HepG2 (cell line): ENCODE measurements at regions not wholly inside any gene's neighbourhood (a gene's known extent, or its start where the extent isn't known, plus 50 kb on each side); places are given as distances from the start of the nearest gene placed in this dataset.

ENCODE experiments used
- ATAC-seq: fragments of 200-7000 bp; cut with Tn5 transposase; 3 replicates; pipeline ENCODE4 v1.9.1; 2020; ENCODE audit warnings: mild to moderate bottlenecking, moderate library complexity
- BruUV-seq: library from RNA; stranded (reverse); fragments of 400-500 nt; replicated peaks from 2 replicates; lab custom pipeline; 2021; lab: Mats Ljungman, UMichigan
- CTCF ChIA-PET: fragments of 300-600 bp; formaldehyde crosslinking; extraction: SDS; loops from one replicate; lab custom pipeline; 2021; ENCODE audit warnings: low total read pairs, inconsistent platforms, low intra/inter-chr PET ratio; lab: Yijun Ruan, JAX
- POLR2A ChIA-PET: fragments of 350-600 bp; sonication (Branson Sonifier 250); formaldehyde crosslinking; loops from one replicate; lab custom pipeline; 2020; ENCODE audit warnings: antibody characterized with exemption, inconsistent platforms; lab: Yijun Ruan, JAX
- DNase-seq: peaks from one replicate; pipeline ENCODE4 v3.0.0-alpha.2; 2015; ENCODE audit warnings: low spot score
- FAIRE-seq: peaks from 3 replicates; lab custom pipeline; 2011; peaks lifted over from hg19 to GRCh38; lab: Jason Lieb, UNC
- H2AFZ ChIP-seq: one replicate; pipeline ENCODE4 v1.6.1; 2011; ENCODE audit warnings: low read length, inconsistent platforms
- H3K27ac ChIP-seq: fragments of 300-600 bp; 3 replicates; pipeline ENCODE4 v1.8.0; 2011; ENCODE audit warnings: mixed run types, mild to moderate bottlenecking, mixed read lengths, low read length, inconsistent platforms; ENCODE audit not compliant: insufficient read depth; ENCODE audit errors: extremely low read length
- H3K27me3 ChIP-seq, 2 experiments: fragments of 200-600 bp in 1 of 2; 2 replicates in 1 of 2; 3 replicates in 1 of 2; pipeline versions ENCODE4 v1.6.0 to v1.8.0; 2011; ENCODE audit warnings: low read length in 2 of 2, mild to moderate bottlenecking in 2 of 2, moderate library complexity in 2 of 2, inconsistent platforms in 1 of 2; ENCODE audit not compliant: insufficient read depth in 2 of 2, control insufficient read depth in 1 of 2
- H3K36me3 ChIP-seq, 2 experiments: fragments of 200-600 bp in 1 of 2; replicated peaks in 1 of 2; 2 replicates in 1 of 2; 3 replicates in 1 of 2; pipeline versions ENCODE4 v1.5.1 to v1.8.0; 2011; ENCODE audit warnings: low read length in 2 of 2, inconsistent platforms in 1 of 2; ENCODE audit not compliant: insufficient read depth in 2 of 2, control insufficient read depth in 1 of 2
- H3K4me1 ChIP-seq: 2 replicates; pipeline ENCODE4 v1.5.1; 2012; ENCODE audit warnings: low read length, inconsistent platforms; ENCODE audit not compliant: insufficient read depth
- H3K4me2 ChIP-seq: 2 replicates; pipeline ENCODE4 v1.6.0; 2011; ENCODE audit warnings: low read depth, low read length, inconsistent platforms
- H3K4me3 ChIP-seq, 3 experiments: fragments of 200-600 bp in 1 of 3; sonication (generic), shearing (Covaris generic) in 1 of 3; replicated peaks in 1 of 3; 2 replicates each; pipeline ENCODE4 v1.5.1; 2011 to 2016; ENCODE audit warnings: low read length in 3 of 3, inconsistent platforms in 2 of 3, low read depth in 2 of 3, mild to moderate bottlenecking in 2 of 3, control low read depth in 1 of 3, mixed read lengths in 1 of 3; ENCODE audit not compliant: insufficient read depth in 1 of 3
- H3K79me2 ChIP-seq: one replicate; pipeline ENCODE4 v1.6.1; 2011; ENCODE audit warnings: low read length, inconsistent platforms; ENCODE audit not compliant: insufficient read depth
- H3K9ac ChIP-seq: 2 replicates; pipeline ENCODE4 v1.6.0; 2011; ENCODE audit warnings: mild to moderate bottlenecking, low read depth, low read length, inconsistent platforms; ENCODE audit not compliant: insufficient read depth
- H3K9me3 ChIP-seq: 2 replicates; pipeline ENCODE4 v1.5.1; 2012; ENCODE audit warnings: mild to moderate bottlenecking, low read length
- H4K20me1 ChIP-seq: 2 replicates; pipeline ENCODE4 v1.6.0; 2011; ENCODE audit warnings: inconsistent platforms, mild to moderate bottlenecking, low read length, moderate library complexity; ENCODE audit not compliant: insufficient read depth
- GRHL1 ChIP-seq: sonication (generic); formaldehyde crosslinking; conservative IDR thresholded peaks from 2 replicates; pipeline ENCODE4 v1.8.0; 2022; ENCODE audit warnings: missing genetic modification reagents
- IRF9 ChIP-seq: sonication (generic); formaldehyde crosslinking; IDR thresholded peaks from 2 replicates; pipeline ENCODE4 v1.8.0; 2022; ENCODE audit warnings: missing genetic modification reagents, mild to moderate bottlenecking, borderline replicate concordance
- MAFF ChIP-seq: IDR thresholded peaks from 2 replicates; pipeline ENCODE4 v1.6.1; 2011; ENCODE audit warnings: low read depth, low read length, improper control_type of control experiment
- MAFK ChIP-seq, 2 experiments: IDR thresholded peaks in 1 of 2; conservative IDR thresholded peaks in 1 of 2; 2 replicates each; pipeline ENCODE4 v1.6.1; 2011; ENCODE audit warnings: improper control_type of control experiment in 2 of 2, low read length in 2 of 2
- REPIN1 ChIP-seq: sonication (generic); formaldehyde crosslinking; IDR thresholded peaks from 2 replicates; pipeline ENCODE4 v1.8.0; 2022; ENCODE audit warnings: missing genetic modification reagents, low read depth, mild to moderate bottlenecking, borderline replicate concordance
- ZNF646 ChIP-seq: sonication (generic); formaldehyde crosslinking; IDR thresholded peaks from 2 replicates; pipeline ENCODE4 v1.9.0; 2021; ENCODE audit warnings: mild to moderate bottlenecking, missing genetic modification reagents
- ZSCAN31 ChIP-seq: sonication (generic); formaldehyde crosslinking; IDR thresholded peaks from 2 replicates; pipeline ENCODE4 v1.5.0; 2020; ENCODE audit warnings: low read depth, mild to moderate bottlenecking, missing genetic modification reagents
- WGBS: methylation state at CpG from one replicate; pipeline ENCODE4 v1.1.6; 2017; ENCODE audit warnings: low lambda C conversion rate; 5-methylcytosine and 5-hydroxymethylcytosine counted together
- in situ Hi-C: cut with HindIII; loops from 2 replicates; pipeline ENCODE4 v1.10.0; 2017; ENCODE audit warnings: low pct_unique_long_range_greater_than_20kb; ENCODE audit not compliant: extremely low pct_ligation_motif_present
- intact Hi-C: fragments of 100-400 bp; cut with micrococcal nuclease; formaldehyde crosslinking; loops from one replicate; pipeline ENCODE4 v1.10.0; 2022; ENCODE audit not compliant: unreplicated experiment

- Histone ChIP-seq H3K4me2 (no peak overlapping the region), H3K27me3 (peaks cover 3 to 27% of the 10 kb centered on the region in 2 experiments; a peak in 4 of 5 replicates), H3K9ac (no peak overlapping the region), H3K9me3 (no peaks in the 10 kb centered on the region), H3K4me3 (no peak overlapping the region), H3K79me2 (no peaks in the 10 kb centered on the region), H2AFZ (no peak overlapping the region), H4K20me1 (no peaks in the 10 kb centered on the region), H3K27ac (no peak overlapping the region), H3K36me3 (no peaks in the 10 kb centered on the region), H3K4me1 (no peaks in the 10 kb centered on the region)
- no peak; the same call in 2 of the 3 replicates for ATAC-seq
- WGBS = 18% methylated on average over 6 of the region's 6 CpGs
- ChIA-PET CTCF (no interaction called here), POLR2A (no interaction called here)
- in situ Hi-C loops (no loop called here), intact Hi-C loops (no loop called here)
- BruUV-seq = no TSS peak
- TF ChIP-seq MAFF = peak; percentile 75
- no peak for TF ChIP-seq GRHL1 (CRISPR knock-in tag)
- TF ChIP-seq MAFK (conservative IDR thresholded peaks at IDR 0.05 in 1 of 2, IDR thresholded peaks at IDR 0.05 in 1 of 2; ENCODE audit: low read length in 2 of 2) = peak; percentile 72 to 83
- DNase-seq = no peak
- FAIRE-seq = no peak
Measured at GRCh38 chr16:9195287-9195686, 103.8 kb downstream of the HAPSTR1 start.

GRCh38 chr16:9197957-9198661 is 106.7 kb downstream of the HAPSTR1 start:
- intact Hi-C loops (no loop called here), in situ Hi-C loops (no loop called here)
- no TSS peak for BruUV-seq
- ChIA-PET CTCF (no interaction called here), POLR2A (no interaction called here)
- 1% methylated on average over 8 of the region's 8 CpGs for WGBS
- Histone ChIP-seq H3K27me3 (peaks cover 4 to 41% of the 10 kb centered on the region in 2 experiments; a peak in 4 of 5 replicates), H3K9ac (no peak overlapping the region), H3K9me3 (0 out of 2 replicates have a peak, but pooled peaks cover 5% of the 10 kb centered on the region), H4K20me1 (no peaks in the 10 kb centered on the region), H3K36me3 (no peaks in the 10 kb centered on the region), H3K4me1 (no peaks in the 10 kb centered on the region), H3K27ac (no peak overlapping the region), H3K4me3 (no peak overlapping the region), H2AFZ (no peak overlapping the region), H3K79me2 (no peaks in the 10 kb centered on the region), H3K4me2 (no peak overlapping the region)
- DNase-seq = no peak
- no peak for FAIRE-seq
- ATAC-seq = no peak
- TF ChIP-seq IRF9 (no peak), REPIN1 (CRISPR knock-in tag) (no peak), ZNF646 (CRISPR knock-in tag) (no peak), ZSCAN31 (CRISPR knock-in tag) (no peak)
